HG02623 (cell line): ENCODE measurements at regions not wholly inside any gene's neighbourhood (a gene's known extent, or its start where the extent isn't known, plus 50 kb on each side); places are given as distances from the start of the nearest gene placed in this dataset.

Experiments
- ATAC-seq: cut with Tn5 transposase; IDR thresholded peaks from one replicate; pipeline ENCODE4 v1.9.1; 2021; ENCODE audit warnings: moderate library complexity; ENCODE audit not compliant: unreplicated experiment

DNA sequence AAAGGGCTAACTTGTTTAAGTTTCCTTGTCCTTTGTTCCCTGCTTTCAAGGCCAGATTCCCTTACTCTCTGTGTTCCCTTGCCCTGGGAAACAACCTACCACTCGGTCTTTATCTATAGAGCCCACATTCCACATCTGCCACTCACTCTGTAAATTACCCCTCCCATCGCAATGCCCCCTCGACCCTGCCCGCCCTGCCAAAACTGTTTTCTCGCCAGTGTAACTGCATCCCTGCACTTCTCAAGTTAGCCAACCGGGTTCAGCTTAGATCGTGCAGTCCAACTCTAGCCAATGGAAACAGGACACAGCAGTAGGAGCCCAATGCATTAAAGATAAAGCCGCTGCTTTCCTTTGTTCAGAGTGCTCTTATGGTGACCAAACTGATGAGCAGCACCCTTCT is 263.6 kb downstream of the TBL1XR1 start:
- no peak for ATAC-seq

DNA sequence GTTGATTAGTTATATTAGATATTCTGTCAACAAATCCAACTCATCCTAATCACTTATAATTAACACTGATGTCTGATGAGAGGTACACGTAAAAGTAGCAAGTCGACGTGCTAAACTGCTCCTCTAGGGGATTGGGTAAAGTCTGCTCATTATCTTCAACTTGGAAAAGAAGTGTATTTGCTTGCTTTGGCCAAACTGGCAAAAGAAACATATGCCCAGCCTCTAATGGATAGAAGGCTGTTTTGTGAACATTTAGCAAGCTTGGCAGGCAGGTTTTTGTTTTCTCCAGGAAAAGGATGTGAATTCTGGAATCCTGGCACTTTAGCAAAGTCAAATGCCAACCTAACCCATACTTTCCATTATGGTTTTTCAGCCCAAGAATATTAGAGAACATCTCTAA is 264.8 kb downstream of the TBL1XR1 start:
- no peak for ATAC-seq

DNA sequence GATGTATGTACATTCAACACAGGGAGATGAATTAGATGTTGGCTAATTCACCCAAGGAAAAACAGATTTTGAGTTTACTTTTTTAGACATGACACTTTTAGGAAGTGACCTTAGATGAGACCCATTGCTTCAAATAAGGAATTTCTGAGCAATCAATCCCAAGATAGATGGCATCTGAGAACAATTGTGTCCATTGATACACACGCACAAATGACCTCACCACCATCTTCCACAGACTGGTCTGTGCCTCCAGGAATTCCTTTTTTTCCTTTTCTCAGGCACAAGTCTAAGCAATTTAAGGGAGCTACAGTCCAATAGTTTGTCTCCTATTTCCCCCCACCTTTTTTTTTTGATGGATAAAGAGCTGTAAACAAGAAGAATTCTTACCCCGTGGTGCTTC is 265.3 kb downstream of the TBL1XR1 start:
- no peak for ATAC-seq

DNA sequence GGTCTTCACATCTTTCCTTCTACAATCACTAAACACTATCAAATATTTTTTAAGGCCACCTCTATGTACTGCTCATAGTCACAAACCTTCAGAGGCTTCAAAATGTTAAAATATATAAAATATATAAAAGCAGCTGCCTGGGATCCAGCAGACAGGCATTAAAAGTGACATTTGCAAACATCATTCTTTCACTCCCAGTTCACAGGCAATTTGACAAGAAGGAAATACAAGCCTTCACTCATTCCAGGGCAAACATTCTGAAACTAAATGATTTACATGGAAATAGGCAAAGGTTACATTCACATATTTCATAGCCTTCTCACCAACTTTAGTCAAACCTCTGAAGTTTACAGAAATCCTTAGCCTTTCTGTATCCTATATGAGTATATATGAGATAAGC is 266.3 kb downstream of the TBL1XR1 start:
- ATAC-seq = no peak

DNA sequence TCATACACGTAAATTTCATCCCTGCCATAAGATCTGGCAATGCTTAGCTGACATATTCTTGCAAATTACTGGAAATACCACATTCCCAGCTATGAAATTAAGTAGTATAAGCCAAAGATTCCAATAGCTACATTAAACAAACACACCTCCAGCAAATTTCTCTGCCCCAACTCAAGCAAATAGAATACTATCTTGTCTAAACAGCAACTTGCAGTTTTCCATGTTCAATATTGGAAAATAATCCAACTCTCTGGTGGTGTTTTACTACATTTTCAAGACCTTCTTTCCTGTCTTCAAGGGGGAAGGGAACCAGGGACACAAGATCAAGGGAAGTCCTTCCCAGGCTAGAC is 268.7 kb downstream of the TBL1XR1 start:
- ATAC-seq = no peak

DNA sequence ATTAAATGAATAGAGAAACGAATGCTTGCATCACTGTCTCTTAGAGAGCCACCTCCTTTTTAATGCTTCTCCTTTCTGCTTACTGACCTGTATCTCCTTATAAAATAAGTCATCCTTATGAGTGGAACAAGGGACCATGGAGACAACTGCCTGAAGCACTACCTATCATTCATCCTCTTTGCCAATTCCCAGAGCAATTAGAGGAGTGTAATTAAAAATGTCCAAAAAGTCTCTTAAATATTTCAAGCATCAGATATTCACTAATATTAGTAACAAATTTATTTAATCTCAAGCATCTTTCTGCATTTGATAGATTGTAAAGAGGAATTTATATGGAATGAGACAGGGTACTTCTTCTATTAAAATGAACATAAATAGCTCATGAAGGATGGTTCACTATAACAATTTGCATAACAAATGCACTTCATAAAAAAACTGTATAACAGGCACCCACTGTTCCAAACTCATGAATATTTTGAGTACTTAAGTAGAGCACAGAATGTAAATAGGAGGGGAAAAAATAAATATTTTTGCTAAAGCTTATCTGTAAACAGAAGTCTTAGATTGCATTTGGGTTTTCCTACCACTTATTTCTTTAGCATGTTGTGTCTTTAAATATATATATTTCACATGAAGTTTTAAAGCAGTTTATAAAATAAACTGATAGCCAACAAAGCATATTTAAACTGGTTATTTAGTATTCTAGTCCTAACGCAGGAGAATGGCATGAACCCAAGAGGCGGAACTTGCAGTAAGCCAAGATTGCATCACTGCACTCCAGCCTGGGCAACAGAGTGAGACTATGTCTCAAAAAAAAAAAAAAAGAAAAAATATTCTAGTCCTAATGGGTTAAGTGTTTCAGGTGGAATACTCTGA is 269.3 kb downstream of the TBL1XR1 start:
- ATAC-seq = no peak

DNA sequence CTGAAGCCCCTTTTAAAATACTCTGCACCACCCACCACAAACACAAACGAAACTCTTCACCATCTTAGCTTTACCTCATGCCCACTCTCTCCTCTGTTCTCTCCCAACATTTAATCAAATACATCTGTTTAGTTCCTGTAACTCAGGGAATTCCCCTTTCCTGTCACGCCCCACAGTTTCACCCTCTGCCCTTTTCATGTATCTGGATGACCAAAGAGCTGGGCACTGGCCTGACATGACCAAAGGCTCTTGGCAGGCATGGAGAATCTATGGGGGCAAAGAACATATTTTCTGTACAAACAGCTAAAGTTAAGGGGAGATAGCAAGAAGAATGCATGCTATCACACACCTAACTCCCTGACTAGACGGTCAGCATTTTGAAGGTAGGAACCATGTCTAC is 270.0 kb downstream of the TBL1XR1 start:
- no peak for ATAC-seq

DNA sequence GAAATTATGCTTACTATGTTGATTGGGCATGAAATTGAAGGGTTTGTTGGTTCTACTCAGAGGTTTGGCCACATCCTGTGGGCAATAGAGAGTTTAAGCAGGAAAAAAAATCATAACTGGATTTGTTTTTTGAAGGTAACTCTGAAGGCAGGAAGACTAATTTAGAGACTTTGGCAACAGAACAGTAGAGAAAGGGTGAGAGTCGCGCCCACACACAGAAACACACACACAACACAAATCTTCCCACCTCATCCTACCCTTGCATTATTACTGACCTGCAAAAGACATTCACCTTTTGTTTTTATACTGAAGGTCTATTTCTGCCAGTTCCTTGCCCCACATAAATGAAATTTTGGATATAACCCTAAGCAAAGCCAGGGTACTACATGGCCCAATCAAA is 270.6 kb downstream of the TBL1XR1 start:
- no peak for ATAC-seq

DNA sequence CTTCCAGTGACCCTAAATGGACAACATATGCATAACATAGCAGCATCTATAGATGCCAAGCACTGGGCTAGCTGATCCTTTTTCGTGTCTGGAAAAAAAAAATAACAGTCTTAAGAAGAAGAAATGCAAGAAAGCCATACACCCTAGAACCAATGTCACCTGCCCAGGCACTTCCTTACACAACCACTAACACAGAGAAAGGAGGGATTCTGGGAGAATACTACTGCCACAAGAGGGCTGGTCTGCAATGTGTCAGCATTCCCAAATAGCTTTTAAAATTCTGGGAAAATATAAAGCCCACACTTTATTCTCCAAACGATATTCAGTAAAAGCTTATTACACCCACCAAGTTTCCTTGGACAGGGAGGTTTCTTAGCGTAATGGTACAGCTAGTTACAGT is 271.2 kb downstream of the TBL1XR1 start:
- ATAC-seq = no peak

DNA sequence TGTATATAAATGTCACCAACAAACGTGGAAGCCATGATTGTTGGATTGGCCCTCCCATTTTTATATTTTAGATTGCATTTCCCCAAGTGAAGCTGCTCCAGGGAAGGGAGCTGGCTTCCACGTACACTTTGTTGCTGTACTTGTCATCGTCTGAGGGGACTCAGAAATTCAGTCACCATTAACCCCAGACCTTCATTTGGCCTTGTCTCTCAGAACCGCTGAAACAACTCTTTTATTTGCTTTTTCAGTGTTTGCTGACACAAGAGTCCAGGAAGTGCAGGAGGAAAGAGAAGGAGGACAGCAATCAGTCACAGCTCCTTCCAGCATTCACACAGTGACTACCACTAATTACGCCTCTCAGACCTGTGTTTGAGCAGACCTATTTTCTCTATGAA is 276.5 kb downstream of the TBL1XR1 start:
- no peak for ATAC-seq

DNA sequence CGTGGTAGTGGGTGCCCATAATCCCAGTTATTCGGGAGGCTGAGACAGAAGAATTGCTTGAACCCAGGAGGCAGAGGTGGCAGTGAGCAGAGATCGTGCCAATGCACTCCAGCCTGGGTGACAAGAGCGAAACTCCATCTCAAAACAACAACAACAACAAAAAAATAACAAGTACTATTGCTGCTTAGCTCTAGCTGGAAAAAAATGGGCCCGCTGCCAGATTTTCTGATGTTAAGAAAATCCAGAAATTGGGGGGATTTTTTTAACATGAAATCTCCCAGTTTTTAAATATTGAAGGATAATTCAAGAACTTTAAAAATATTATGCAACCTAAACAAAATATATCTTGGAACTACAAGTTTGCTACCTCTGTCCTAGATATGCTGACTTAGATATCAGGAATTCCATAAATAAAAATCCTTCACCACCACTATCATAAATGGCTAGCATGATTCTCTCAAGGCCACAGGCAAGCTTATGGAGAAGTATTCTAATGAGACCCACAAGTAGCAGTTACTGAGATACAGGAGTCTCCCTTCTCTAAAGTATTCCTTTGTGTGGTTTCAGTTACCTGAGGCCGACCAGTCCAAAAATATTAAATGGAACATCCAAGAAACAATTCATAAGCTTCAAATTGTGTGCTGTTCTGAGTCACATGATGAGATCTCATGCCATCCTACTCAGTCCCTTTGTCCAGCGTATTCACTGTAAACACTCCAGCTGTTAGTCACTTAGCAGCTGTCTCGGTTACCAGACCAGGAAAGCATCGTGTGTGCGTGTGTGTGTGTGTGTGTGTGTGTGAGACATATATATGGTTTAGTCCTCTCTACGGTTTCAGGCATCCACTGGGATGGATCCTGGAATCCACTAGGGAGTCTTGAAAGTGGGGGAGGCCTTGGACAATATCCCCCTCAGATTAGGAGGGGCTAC is 277.2 kb downstream of the TBL1XR1 start:
- ATAC-seq = no peak

DNA sequence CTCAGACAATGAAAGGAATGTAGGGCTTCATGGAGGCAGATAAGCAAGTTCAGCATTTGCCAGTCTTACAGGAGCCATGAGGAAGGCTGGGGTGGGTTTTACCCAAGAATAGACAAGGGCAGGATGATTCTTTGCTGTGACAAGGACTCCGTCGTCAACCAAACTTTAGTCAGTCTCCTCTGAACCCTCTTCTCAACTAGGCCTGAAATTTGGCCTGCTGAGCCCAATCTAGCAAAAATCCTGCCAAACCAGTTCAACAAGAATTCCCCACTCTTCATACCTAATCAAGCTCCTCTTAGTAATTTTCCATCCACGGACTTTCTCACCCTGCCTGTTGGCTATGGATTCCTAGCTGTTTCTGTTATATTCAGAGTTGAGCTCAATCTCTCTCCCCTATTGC is 280.5 kb downstream of the TBL1XR1 start:
- ATAC-seq = no peak

DNA sequence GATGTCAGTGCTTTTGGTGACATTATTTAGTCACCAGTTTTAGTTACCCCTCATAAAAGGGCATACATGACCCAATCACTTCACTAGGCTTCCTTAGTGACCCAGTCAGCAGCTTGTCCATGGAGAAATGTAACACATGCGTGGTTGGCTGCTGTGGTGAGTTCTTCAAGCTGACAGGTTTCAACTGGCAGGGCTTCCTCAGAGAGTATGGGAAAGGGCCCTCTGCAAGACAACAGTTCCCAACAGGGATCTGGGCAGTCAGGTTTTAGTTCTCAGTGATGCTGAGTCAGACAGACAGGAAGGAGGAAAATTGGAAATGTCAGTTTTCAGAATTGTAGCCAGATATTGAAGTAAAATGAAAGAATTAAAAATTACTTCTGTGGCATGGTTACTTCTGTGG is 282.5 kb downstream of the TBL1XR1 start:
- no peak for ATAC-seq

DNA sequence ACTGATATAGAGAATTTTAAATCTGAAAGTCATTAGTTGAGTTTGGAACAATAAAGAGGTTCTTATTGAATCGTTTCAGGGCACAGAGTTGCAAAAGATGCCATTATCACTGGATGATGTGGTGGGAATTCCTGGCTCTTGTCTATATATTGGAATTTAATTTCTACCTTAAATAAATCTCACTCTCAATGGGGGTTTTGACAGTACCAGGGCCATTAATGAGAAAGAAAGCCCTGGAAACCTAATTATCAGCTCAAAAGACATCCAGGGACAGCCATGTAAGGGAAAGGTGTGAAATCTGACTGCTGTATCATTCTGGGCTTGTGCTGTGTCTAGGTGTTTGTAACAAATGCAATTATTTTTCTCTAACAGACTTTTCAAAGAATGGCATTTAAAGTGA is 285.7 kb downstream of the TBL1XR1 start:
- no peak for ATAC-seq

DNA sequence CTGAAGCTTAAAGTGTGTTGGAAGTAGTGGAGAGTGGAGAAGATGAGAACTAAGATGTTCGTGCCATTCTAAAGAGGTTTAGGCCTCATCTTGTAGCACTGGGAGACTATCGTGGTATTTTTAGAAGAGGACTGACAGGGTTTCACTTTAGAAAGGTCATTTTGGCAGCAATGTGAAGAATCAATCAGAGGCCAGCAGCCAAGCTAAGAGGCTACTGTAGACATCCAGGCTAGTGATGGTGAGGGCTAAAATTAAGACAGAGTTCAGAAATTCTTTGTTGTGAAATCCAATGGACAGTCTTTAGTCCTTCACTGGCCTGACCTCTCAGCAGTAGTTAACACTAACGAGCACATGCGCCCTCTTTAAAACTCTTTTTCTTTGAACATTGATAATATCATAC is 288.2 kb downstream of the TBL1XR1 start:
- no peak for ATAC-seq

DNA sequence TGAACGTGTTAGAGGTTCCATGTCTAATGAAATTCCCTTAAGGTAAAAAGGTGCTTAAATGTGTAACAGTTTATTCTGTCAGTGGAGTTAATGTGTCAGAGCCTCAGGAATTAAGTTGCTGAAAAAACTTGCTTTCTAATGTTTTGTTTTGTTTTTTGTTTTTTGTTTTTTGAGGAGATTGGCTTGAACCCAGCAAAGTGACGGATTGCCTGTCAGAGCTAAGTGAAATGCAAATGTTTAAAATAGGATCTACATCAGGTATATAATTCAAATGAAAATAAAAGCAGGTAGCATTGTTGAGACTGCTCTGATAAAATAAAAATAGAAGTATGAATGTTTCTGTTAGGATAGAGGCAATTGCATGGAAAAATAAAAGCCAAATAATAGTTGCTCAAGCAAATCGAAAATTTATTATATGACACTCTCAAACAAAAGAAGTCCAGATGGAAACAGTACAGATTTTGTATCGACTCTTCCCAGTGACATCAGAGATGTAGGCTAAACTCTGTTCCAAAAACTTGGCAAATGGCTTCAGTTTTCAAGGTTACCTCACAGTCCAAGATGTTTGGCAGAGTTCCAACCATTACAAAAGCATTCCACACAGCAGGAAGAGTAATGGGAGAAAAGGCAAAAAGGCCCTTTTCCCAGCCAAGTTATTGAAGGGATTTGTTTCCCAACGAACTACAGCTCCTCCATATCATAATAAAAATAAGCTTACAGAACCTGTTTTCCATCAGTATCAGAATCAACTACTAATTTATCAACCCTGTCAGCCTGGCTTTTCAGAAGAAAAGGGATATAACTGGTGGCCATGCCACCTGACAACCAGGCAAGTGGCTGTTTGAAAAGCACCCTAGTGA is 291.0 kb downstream of the TBL1XR1 start:
- ATAC-seq = no peak

DNA sequence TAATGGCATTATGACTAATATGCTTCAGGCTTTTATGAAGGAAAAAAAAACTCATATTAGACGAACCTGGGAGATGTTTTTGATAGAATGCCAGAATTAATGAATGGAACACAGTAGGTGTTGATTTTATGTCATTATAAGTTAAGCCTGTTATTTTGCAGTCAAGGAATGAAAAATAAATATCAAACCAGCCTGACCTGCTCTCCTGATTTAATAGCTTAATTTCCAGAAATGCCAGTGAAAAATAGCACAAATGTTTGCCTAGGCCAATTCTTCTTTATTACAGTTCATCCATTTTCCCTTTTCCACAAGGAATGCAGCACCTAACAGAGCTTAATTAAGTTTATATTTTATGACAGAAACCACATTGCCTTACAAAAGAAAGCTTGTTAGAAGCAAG is 292.0 kb downstream of the TBL1XR1 start:
- no peak for ATAC-seq

DNA sequence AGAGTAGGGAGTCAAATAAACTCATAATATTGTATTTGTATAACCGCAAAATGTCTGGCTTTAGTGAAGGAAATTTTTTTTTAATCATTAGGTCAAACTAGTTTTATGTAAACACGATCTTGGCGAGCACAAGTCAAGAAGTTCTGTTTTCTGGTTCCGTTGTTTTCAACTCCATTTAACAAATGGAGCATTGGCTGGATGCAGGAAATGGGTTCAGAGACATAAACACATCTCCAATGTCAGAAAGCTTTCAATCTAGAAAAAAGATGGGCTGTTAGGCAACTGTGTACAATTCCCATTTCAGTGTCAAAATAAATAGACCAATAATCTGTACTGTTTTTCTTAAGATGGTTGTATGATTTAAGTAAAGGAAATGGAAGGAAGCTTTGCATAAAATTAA is 292.8 kb downstream of the TBL1XR1 start:
- ATAC-seq = no peak

DNA sequence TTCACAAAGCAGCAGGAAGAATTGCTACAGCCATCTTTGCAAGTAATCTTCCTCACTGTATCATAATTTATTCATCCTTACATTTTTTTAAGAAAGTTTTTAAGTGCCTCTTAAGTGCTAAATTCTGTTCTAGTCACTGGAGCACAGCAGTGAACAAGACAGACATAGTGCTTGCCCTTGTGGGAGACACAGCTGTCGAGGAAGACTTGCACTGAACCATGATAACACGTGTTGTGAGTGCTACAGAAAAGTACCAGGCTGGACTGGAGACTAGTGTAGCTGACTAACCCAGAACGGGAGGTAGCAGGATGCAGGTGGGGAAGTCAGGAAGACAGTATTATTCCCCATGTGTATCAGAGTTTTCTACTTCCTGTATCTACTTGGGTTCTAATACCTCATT is 300.6 kb downstream of the TBL1XR1 start:
- no peak for ATAC-seq

DNA sequence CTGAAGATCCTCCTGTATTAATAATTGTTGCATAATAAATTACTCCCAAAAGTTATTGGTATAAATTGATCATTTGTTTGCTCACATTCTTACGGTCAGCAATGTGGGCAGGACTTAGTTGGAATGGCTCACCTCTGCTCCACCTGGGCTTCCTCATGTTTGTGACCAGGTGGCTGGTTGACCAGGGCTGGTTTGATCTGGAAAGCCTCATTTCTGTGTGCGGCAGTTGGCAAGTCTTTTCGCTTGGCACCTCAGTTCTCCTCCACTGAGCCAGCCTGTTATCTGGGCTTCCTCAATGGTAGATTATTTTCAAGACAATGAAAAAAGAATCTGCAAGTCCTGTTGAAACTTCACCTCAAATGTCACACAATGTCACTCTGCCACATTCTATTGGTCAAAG is 301.1 kb downstream of the TBL1XR1 start:
- no peak for ATAC-seq

DNA sequence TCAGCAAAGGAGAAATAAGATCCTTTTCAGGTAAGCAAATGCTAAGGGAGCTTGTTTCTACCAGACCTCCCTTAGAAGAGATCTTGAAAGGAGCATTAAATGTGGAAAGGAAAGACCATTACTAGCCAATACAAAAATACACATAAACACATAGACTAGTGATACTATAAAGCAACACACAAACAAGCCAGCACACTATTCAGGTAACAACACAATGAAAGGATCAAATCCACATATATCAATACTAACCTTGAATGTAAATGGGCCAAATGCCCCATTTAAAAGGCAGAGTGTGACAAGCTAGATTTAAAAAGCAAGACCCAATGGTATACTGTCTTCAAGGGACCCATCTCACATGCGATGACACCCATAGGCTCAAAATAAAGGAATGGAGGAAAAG is 317.6 kb downstream of the TBL1XR1 start:
- ATAC-seq = no peak
